Astrocyte (in vitro differentiated cells and primary cell): ENCODE measurements at regions not wholly inside any gene's neighbourhood (a gene's known extent, or its start where the extent isn't known, plus 50 kb on each side); places are given as distances from the start of the nearest gene placed in this dataset.

Source experiments
- DNase-seq: peaks from one replicate; pipeline ENCODE4 v3.0.0-alpha.2; 2010; ENCODE audit warnings: low read depth
- FAIRE-seq: peaks from 2 replicates; lab custom pipeline; 2011; peaks lifted over from hg19 to GRCh38; lab: Jason Lieb, UNC
- H2AFZ ChIP-seq: 2 replicates; pipeline ENCODE4 v1.6.0; 2012; ENCODE audit warnings: low read depth, low read length, inconsistent platforms
- H3K27ac ChIP-seq: 2 replicates; pipeline ENCODE4 v1.5.1; 2011; ENCODE audit warnings: low read depth, low read length, inconsistent platforms
- H3K27me3 ChIP-seq: 2 replicates; pipeline ENCODE4 v1.6.0; 2011; ENCODE audit warnings: low read length, inconsistent platforms; ENCODE audit not compliant: insufficient read depth
- H3K36me3 ChIP-seq: 2 replicates; pipeline ENCODE4 v1.5.1; 2011; ENCODE audit warnings: low read length, inconsistent platforms; ENCODE audit not compliant: insufficient read depth
- H3K4me1 ChIP-seq: 2 replicates; pipeline ENCODE4 v1.5.1; 2011; ENCODE audit warnings: low read length, inconsistent platforms; ENCODE audit not compliant: insufficient read depth
- H3K4me2 ChIP-seq: 2 replicates; pipeline ENCODE4 v1.6.0; 2012; ENCODE audit warnings: low read length, inconsistent platforms
- H3K4me3 ChIP-seq: 2 replicates; pipeline ENCODE4 v1.5.1; 2011; ENCODE audit warnings: low read depth, mild to moderate bottlenecking, low read length, inconsistent platforms; ENCODE audit not compliant: insufficient read depth
- H3K79me2 ChIP-seq: 2 replicates; pipeline ENCODE4 v1.6.0; 2012; ENCODE audit warnings: mild to moderate bottlenecking, low read length, inconsistent platforms; ENCODE audit not compliant: insufficient read depth
- H3K9ac ChIP-seq: 2 replicates; pipeline ENCODE4 v1.6.0; 2012; ENCODE audit warnings: mild to moderate bottlenecking, low read length, inconsistent platforms
- H3K9me3 ChIP-seq: 2 replicates; pipeline ENCODE4 v1.5.1; 2012; ENCODE audit warnings: low read depth, mild to moderate bottlenecking, low read length, inconsistent platforms; ENCODE audit not compliant: insufficient read depth
- H4K20me1 ChIP-seq: 2 replicates; pipeline ENCODE4 v1.6.0; 2012; ENCODE audit warnings: low read length, inconsistent platforms; ENCODE audit not compliant: insufficient read depth
- H3K27ac Mint-ChIP-seq: one replicate; pipeline ENCODE4 v1.8.0; 2021; ENCODE audit warnings: mild to moderate bottlenecking, mixed read lengths; ENCODE audit not compliant: unreplicated experiment
- H3K27me3 Mint-ChIP-seq: one replicate; pipeline ENCODE4 v1.8.0; 2021; ENCODE audit warnings: low read depth, mixed read lengths; ENCODE audit not compliant: unreplicated experiment
- H3K36me3 Mint-ChIP-seq: one replicate; pipeline ENCODE4 v1.8.0; 2021; ENCODE audit warnings: low read depth, mixed read lengths; ENCODE audit not compliant: unreplicated experiment
- H3K4me1 Mint-ChIP-seq: one replicate; pipeline ENCODE4 v1.8.0; 2021; ENCODE audit warnings: low read depth, mixed read lengths; ENCODE audit not compliant: unreplicated experiment
- H3K4me3 Mint-ChIP-seq: one replicate; pipeline ENCODE4 v1.8.0; 2021; ENCODE audit warnings: mild to moderate bottlenecking, moderate library complexity, mixed read lengths; ENCODE audit not compliant: unreplicated experiment
- H3K9me3 Mint-ChIP-seq: one replicate; pipeline ENCODE4 v1.8.0; 2021; ENCODE audit warnings: mild to moderate bottlenecking, mixed read lengths; ENCODE audit not compliant: unreplicated experiment
- CTCF ChIP-seq: IDR thresholded peaks from 2 replicates; pipeline ENCODE4 v1.5.1; 2011; ENCODE audit warnings: low read depth, mild to moderate bottlenecking, inconsistent platforms, low read length, moderate library complexity; ENCODE audit not compliant: insufficient read depth
- EZH2 ChIP-seq: IDR thresholded peaks from 2 replicates; pipeline ENCODE4 v1.6.1; 2012; ENCODE audit warnings: mild to moderate bottlenecking, low read length, inconsistent platforms; ENCODE audit not compliant: insufficient read depth

GRCh38 chr3:56857178-56857577, 55.4 kb upstream of the ARHGEF3 start:
- Mint-ChIP-seq H3K27me3 (no peaks in the 10 kb centered on the region), H3K27ac (no peak overlapping the region), H3K36me3 (peaks cover 4% of the 10 kb centered on the region), H3K9me3 (no peaks in the 10 kb centered on the region), H3K4me3 (no peak overlapping the region), H3K4me1 (peaks cover 33% of the 10 kb centered on the region)
- Histone ChIP-seq H2AFZ (no peak overlapping the region), H3K36me3 (no peaks in the 10 kb centered on the region), H3K9me3 (peaks cover 2% of the 10 kb centered on the region), H3K4me2 (no peak overlapping the region), H3K79me2 (no peaks in the 10 kb centered on the region), H3K27ac (no peak overlapping the region), H3K4me3 (no peak overlapping the region), H3K27me3 (no peaks in the 10 kb centered on the region), H3K4me1 (peaks cover 14% of the 10 kb centered on the region), H3K9ac (no peak overlapping the region), H4K20me1 (no peaks in the 10 kb centered on the region)
- no peak for FAIRE-seq
- TF ChIP-seq EZH2 (no peak), CTCF (no peak)
- no peak for DNase-seq

- H4K20me1 ChIP-seq, result no peaks in the 10 kb centered on the region
- no peak overlapping the region for H3K4me3 Mint-ChIP-seq
- TF ChIP-seq EZH2 (no peak), CTCF (no peak)
- FAIRE-seq, result no peak
- H3K4me3 ChIP-seq, result no peak overlapping the region
- no peaks in the 10 kb centered on the region for H3K9me3 Mint-ChIP-seq
- H3K27me3 Mint-ChIP-seq, result no peaks in the 10 kb centered on the region
- H3K9me3 ChIP-seq, result peaks cover 2% of the 10 kb centered on the region
- H3K27ac ChIP-seq, result no peak overlapping the region
- peaks cover 14% of the 10 kb centered on the region for H3K4me1 ChIP-seq
- H3K4me2 ChIP-seq, result no peak overlapping the region
- no peaks in the 10 kb centered on the region for H3K36me3 ChIP-seq
- H3K27ac Mint-ChIP-seq, result no peak overlapping the region
- H3K27me3 ChIP-seq, result no peaks in the 10 kb centered on the region
- no peak for DNase-seq
- H3K9ac ChIP-seq, result no peak overlapping the region
- peaks cover 34% of the 10 kb centered on the region for H3K4me1 Mint-ChIP-seq
- no peaks in the 10 kb centered on the region for H3K79me2 ChIP-seq
- peaks cover 4% of the 10 kb centered on the region for H3K36me3 Mint-ChIP-seq
- no peak overlapping the region for H2AFZ ChIP-seq
Observed at GRCh38 chr3:56856752-56857151, 55.0 kb upstream of the ARHGEF3 start.

GRCh38 chr3:56855856-56856512, 54.2 kb upstream of the ARHGEF3 start:
- Mint-ChIP-seq H3K9me3 (no peaks in the 10 kb centered on the region), H3K4me3 (no peak overlapping the region), H3K27ac (peak overlapping the region; percentile 77), H3K36me3 (peaks cover 4% of the 10 kb centered on the region), H3K4me1 (peaks cover 26% of the 10 kb centered on the region), H3K27me3 (no peaks in the 10 kb centered on the region)
- Histone ChIP-seq H3K4me3 (no peak overlapping the region), H3K4me2 (no peak overlapping the region), H4K20me1 (no peaks in the 10 kb centered on the region), H3K27ac (no peak overlapping the region), H3K36me3 (no peaks in the 10 kb centered on the region), H2AFZ (no peak overlapping the region), H3K79me2 (no peaks in the 10 kb centered on the region), H3K9ac (no peak overlapping the region), H3K27me3 (no peaks in the 10 kb centered on the region), H3K4me1 (peaks cover 16% of the 10 kb centered on the region), H3K9me3 (peaks cover 2% of the 10 kb centered on the region)
- FAIRE-seq (no peak), DNase-seq (no peak)
- TF ChIP-seq CTCF, result peak; percentile 48
- no peak for TF ChIP-seq EZH2
